PC-3 (cell line): ENCODE measurements at regions not wholly inside any gene's neighbourhood (a gene's known extent, or its start where the extent isn't known, plus 50 kb on each side); places are given as distances from the start of the nearest gene placed in this dataset.

ENCODE experiments used
- CTCF ChIP-seq: fragments of 300-600 bp; sonication (generic); conservative IDR thresholded peaks from 2 replicates; pipeline ENCODE4 v1.5.1; 2017; ENCODE audit warnings: antibody characterized with exemption, low read depth, mild to moderate bottlenecking, low read length
- EZH2 ChIP-seq: fragments of 300-600 bp; sonication (generic); IDR thresholded peaks from one replicate; pipeline ENCODE4 v1.6.1; 2017; ENCODE audit warnings: antibody characterized with exemption, mild to moderate bottlenecking, low read length; ENCODE audit not compliant: unreplicated experiment
- EZH2phosphoT487 ChIP-seq: fragments of 300-600 bp; sonication (generic); IDR thresholded peaks from 2 replicates; pipeline ENCODE4 v1.6.1; 2018; ENCODE audit warnings: mild to moderate bottlenecking, antibody characterized with exemption, low read length, borderline replicate concordance

DNA sequence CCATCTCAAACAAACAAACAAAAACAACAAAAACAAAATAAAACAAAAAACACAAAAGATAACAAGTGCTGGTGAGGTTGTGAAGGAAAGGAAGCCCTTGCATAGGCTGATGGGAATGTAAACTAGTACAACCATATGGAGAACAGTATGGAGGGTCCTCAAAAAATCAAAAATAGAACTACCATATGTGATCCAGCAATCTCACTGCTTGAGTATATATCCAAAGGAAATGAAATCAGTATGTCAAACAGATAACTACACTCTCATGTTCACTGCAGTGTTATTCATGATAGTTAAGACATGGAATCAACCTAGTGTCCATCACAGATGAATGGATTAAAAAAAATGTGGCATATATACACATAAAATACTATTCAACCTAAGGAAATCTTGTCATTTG lies 395.7 kb upstream of the SLC24A2 start:
- no peak for TF ChIP-seq CTCF
- TF ChIP-seq EZH2 = no peak
- TF ChIP-seq EZH2phosphoT487 = no peak
